BJ (cell line): ENCODE measurements at regions not wholly inside any gene's neighbourhood (a gene's known extent, or its start where the extent isn't known, plus 50 kb on each side); places are given as distances from the start of the nearest gene placed in this dataset.

ENCODE experiments used
- CTCF ChIA-PET: fragments of 350-600 bp; formaldehyde crosslinking; extraction: SDS; loops from one replicate; lab custom pipeline; 2021; ENCODE audit warnings: antibody characterized with exemption, inconsistent platforms; lab: Yijun Ruan, JAX
- POLR2A ChIA-PET: fragments of 300-600 bp; sonication (Branson Sonifier 250); formaldehyde crosslinking; extraction: SDS; loops from one replicate; lab custom pipeline; 2021; ENCODE audit warnings: antibody characterized with exemption; lab: Charles Lee
- DNase-seq: peaks from one replicate; pipeline ENCODE4 v3.0.0-alpha.2; 2011; ENCODE audit warnings: low read depth
- H3K27me3 ChIP-seq: 2 replicates; pipeline ENCODE4 v1.6.0; 2011; ENCODE audit warnings: low read length; ENCODE audit not compliant: control insufficient read depth, insufficient read depth
- H3K36me3 ChIP-seq: 2 replicates; pipeline ENCODE4 v1.5.1; 2011; ENCODE audit warnings: low read length; ENCODE audit not compliant: control insufficient read depth, insufficient read depth
- H3K4me3 ChIP-seq: 2 replicates; pipeline ENCODE4 v1.5.1; 2011; ENCODE audit warnings: low read depth, mild to moderate bottlenecking, control low read depth, low read length
- CTCF ChIP-seq: IDR thresholded peaks from 2 replicates; pipeline ENCODE4 v1.5.1; 2011; ENCODE audit warnings: low read depth, mild to moderate bottlenecking, control low read depth, inconsistent platforms, low read length, moderate library complexity; ENCODE audit not compliant: insufficient read depth

GRCh38 chr3:23653647-23654525 lies 151.9 kb upstream of the UBE2E1 start:
- CTCF ChIA-PET: interaction anchor here (0.7 kb wide), 1 partner anchor 14 kb away, joined by 3 read pairs; no protein-coding TSS in a partner anchor
- no peak for TF ChIP-seq CTCF
- POLR2A ChIA-PET: interaction anchor here (0.5 kb wide), 1 partner anchor 14 kb away, joined by 3 read pairs; no protein-coding TSS in a partner anchor

GRCh38 chr3:23654571-23654970 lies 151.2 kb upstream of the UBE2E1 start:
- no peak for TF ChIP-seq CTCF
- H3K36me3 ChIP-seq: no peaks in the 10 kb centered on the region
- no peak for DNase-seq
- no peaks in the 10 kb centered on the region for H3K27me3 ChIP-seq
- ChIA-PET POLR2A (no interaction called here), CTCF (no interaction called here)
- no peak overlapping the region for H3K4me3 ChIP-seq

More at GRCh38 chr3:23653647-23654525, 151.9 kb upstream of the UBE2E1 start:
- no peak overlapping the region for H3K4me3 ChIP-seq
- DNase-seq: no peak
- no peaks in the 10 kb centered on the region for H3K27me3 ChIP-seq
- no peaks in the 10 kb centered on the region for H3K36me3 ChIP-seq

GRCh38 chr3:23655749-23656148 lies 150.0 kb upstream of the UBE2E1 start:
- no peak overlapping the region for H3K4me3 ChIP-seq
- ChIA-PET CTCF (no interaction called here), POLR2A (no interaction called here)
- DNase-seq: no peak
- TF ChIP-seq CTCF: no peak
- no peaks in the 10 kb centered on the region for H3K36me3 ChIP-seq
- H3K27me3 ChIP-seq: no peaks in the 10 kb centered on the region

GRCh38 chr3:23656199-23656598 lies 149.6 kb upstream of the UBE2E1 start:
- Histone ChIP-seq H3K27me3 (no peaks in the 10 kb centered on the region), H3K4me3 (no peak overlapping the region), H3K36me3 (no peaks in the 10 kb centered on the region)
- CTCF ChIA-PET: interaction anchor here (0.8 kb wide), 1 partner anchor 31 kb away, joined by 4 read pairs; no protein-coding TSS in a partner anchor
- no peak for TF ChIP-seq CTCF
- POLR2A ChIA-PET: no interaction called here
- no peak for DNase-seq

- ChIA-PET CTCF (interaction anchor here (0.8 kb wide), 1 partner anchor 32 kb away, joined by 4 read pairs; no protein-coding TSS in a partner anchor), POLR2A (no interaction called here)
- TF ChIP-seq CTCF: no peak
- no peaks in the 10 kb centered on the region for H3K36me3 ChIP-seq
- H3K4me3 ChIP-seq: no peak overlapping the region
- no peaks in the 10 kb centered on the region for H3K27me3 ChIP-seq
- DNase-seq: no peak
These were observed 148.9 kb upstream of the UBE2E1 start for GRCh38 chr3:23656821-23657220.
